Trophoblast cell (in vitro differentiated cells and primary cell): ENCODE measurements at regions not wholly inside any gene's neighbourhood (a gene's known extent, or its start where the extent isn't known, plus 50 kb on each side); places are given as distances from the start of the nearest gene placed in this dataset.

ENCODE experiments used
- DNase-seq, 2 donors: peaks; one replicate each; pipeline ENCODE4 v3.0.0-alpha.2; 2016
- H2AFZ ChIP-seq: 2 replicates; pipeline ENCODE4 v1.6.1; 2013; ENCODE audit warnings: low read length, moderate library complexity, mild to moderate bottlenecking; ENCODE audit not compliant: insufficient read depth, poor library complexity
- H2AK5ac ChIP-seq: 2 replicates; pipeline ENCODE4 v1.6.1; 2013; ENCODE audit warnings: mild to moderate bottlenecking, low read length
- H2BK120ac ChIP-seq: 2 replicates; pipeline ENCODE4 v1.6.1; 2013; ENCODE audit warnings: low read length, mild to moderate bottlenecking, moderate library complexity; ENCODE audit not compliant: insufficient read depth, poor library complexity
- H2BK12ac ChIP-seq: 2 replicates; pipeline ENCODE4 v1.6.1; 2013; ENCODE audit warnings: mild to moderate bottlenecking, low read length, moderate library complexity
- H2BK5ac ChIP-seq: 2 replicates; pipeline ENCODE4 v1.6.1; 2013; ENCODE audit warnings: low read length, low read depth, moderate library complexity, mild to moderate bottlenecking; ENCODE audit not compliant: poor library complexity
- H3K14ac ChIP-seq: 2 replicates; pipeline ENCODE4 v1.6.1; 2013; ENCODE audit warnings: mild to moderate bottlenecking, low read length
- H3K18ac ChIP-seq: 2 replicates; pipeline ENCODE4 v1.6.1; 2013; ENCODE audit warnings: mild to moderate bottlenecking, low read length
- H3K23ac ChIP-seq: 2 replicates; pipeline ENCODE4 v1.6.1; 2013; ENCODE audit warnings: low read length
- H3K27ac ChIP-seq: 2 replicates; pipeline ENCODE4 v1.5.1; 2013; ENCODE audit warnings: low read depth, mild to moderate bottlenecking, inconsistent platforms, low read length, moderate library complexity
- H3K27me3 ChIP-seq: 2 replicates; pipeline ENCODE4 v1.6.1; 2013; ENCODE audit warnings: inconsistent platforms, mild to moderate bottlenecking, low read length, moderate library complexity; ENCODE audit not compliant: insufficient read depth
- H3K36me3 ChIP-seq, 2 experiments: 1 replicate in 1 of 2; 2 replicates in 1 of 2; pipeline ENCODE4 v1.6.1; 2013; ENCODE audit warnings: low read length in 2 of 2, mild to moderate bottlenecking in 2 of 2, moderate library complexity in 1 of 2; ENCODE audit not compliant: insufficient read depth in 2 of 2, control insufficient read depth in 1 of 2
- H3K4ac ChIP-seq: 2 replicates; pipeline ENCODE4 v1.6.1; 2013; ENCODE audit warnings: low read depth, mild to moderate bottlenecking, low read length, moderate library complexity
- H3K4me1 ChIP-seq, 2 experiments: 1 replicate in 1 of 2; 2 replicates in 1 of 2; pipeline ENCODE4 v1.6.1; 2013; ENCODE audit warnings: low read length in 2 of 2, mild to moderate bottlenecking in 2 of 2, moderate library complexity in 1 of 2; ENCODE audit not compliant: insufficient read depth in 2 of 2, control insufficient read depth in 1 of 2
- H3K4me2 ChIP-seq: 2 replicates; pipeline ENCODE4 v1.6.1; 2013; ENCODE audit warnings: inconsistent platforms, mild to moderate bottlenecking, low read length, moderate library complexity
- H3K4me3 ChIP-seq: 2 replicates; pipeline ENCODE4 v1.5.1; 2013; ENCODE audit warnings: mild to moderate bottlenecking, low read depth, low read length, inconsistent platforms
- H3K79me1 ChIP-seq: one replicate; pipeline ENCODE4 v1.6.1; 2013; ENCODE audit warnings: low read length
- H3K79me2 ChIP-seq: 2 replicates; pipeline ENCODE4 v1.6.1; 2013; ENCODE audit warnings: low read length, mild to moderate bottlenecking; ENCODE audit not compliant: control insufficient read depth, insufficient read depth, poor library complexity
- H3K9ac ChIP-seq: 2 replicates; pipeline ENCODE4 v1.6.1; 2013; ENCODE audit warnings: mild to moderate bottlenecking, low read length
- H3K9me3 ChIP-seq: 2 replicates; pipeline ENCODE4 v1.6.1; 2013; ENCODE audit warnings: low read depth, mild to moderate bottlenecking, control low read depth, inconsistent platforms, low read length; ENCODE audit not compliant: insufficient read depth
- H4K12ac ChIP-seq: 2 replicates; pipeline ENCODE4 v1.6.1; 2013; ENCODE audit warnings: low read depth, mild to moderate bottlenecking, low read length, moderate library complexity
- H4K8ac ChIP-seq: 2 replicates; pipeline ENCODE4 v1.6.1; 2013; ENCODE audit warnings: low read depth, mild to moderate bottlenecking, low read length, moderate library complexity
- H4K91ac ChIP-seq: one replicate; pipeline ENCODE4 v1.6.1; 2013; ENCODE audit warnings: low read depth, mild to moderate bottlenecking, low read length, moderate library complexity
- WGBS: extraction: QIAGEN DNeasy Blood & Tissue Kit; methylation state at CpG from one replicate; pipeline ENCODE4 v1.1.7; 2013; ENCODE audit warnings: missing lambda C conversion rate; ENCODE audit not compliant: insufficient read length, insufficient coverage; ENCODE audit errors: extremely low coverage; 5-methylcytosine and 5-hydroxymethylcytosine counted together

DNA sequence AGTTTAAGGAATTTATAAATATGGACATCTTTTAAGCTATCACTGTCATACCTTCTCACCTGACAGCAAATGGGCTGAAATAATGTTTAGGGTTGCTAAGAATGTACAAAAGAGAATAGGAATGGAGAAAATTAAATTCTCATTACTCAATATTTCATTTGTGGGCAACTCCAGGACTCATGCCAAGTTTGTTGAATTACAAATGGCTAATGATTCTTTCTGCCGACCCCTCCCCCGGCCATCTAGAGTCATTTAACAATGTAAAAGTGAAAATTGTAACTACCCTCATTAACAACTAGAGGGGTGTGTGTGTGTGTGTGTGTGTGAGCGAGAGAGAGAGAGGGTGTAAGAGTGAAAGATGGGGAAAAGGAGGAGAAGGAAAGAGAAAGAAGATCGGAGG lies 708.5 kb upstream of the FAM98A start:
- WGBS, result 100% methylated on average over 2 of the region's 4 CpGs

DNA sequence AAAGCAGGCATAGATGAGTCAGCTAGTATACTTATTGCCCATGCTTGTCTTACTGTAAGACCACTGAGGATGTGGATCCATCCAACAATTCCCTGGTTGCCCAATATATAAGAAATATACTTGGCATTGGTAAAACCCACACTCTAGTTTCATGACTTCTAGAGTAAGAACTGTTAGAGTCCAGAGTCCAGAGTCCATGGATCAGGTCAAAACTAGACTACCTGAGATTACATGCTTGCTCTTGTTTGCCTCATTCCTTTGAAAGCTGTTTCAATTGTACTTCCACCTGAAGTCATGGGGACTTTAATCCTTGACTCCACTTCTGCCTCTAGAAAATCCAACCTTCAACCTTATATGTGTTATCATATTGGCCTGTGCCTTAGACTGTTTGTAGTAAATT lies 707.6 kb upstream of the FAM98A start:
- Histone ChIP-seq H3K4ac (no peak overlapping the region), H3K9me3 (no peaks in the 10 kb centered on the region), H2AK5ac (no peak overlapping the region), H3K36me3 (no peaks in the 10 kb centered on the region), H4K12ac (no peak overlapping the region), H3K18ac (no peak overlapping the region), H4K8ac (no peak overlapping the region), H3K4me3 (no peak overlapping the region), H3K14ac (no peak overlapping the region), H2BK5ac (no peak overlapping the region), H3K79me1 (no peaks in the 10 kb centered on the region), H3K27me3 (no peaks in the 10 kb centered on the region), H3K79me2 (no peaks in the 10 kb centered on the region), H2BK12ac (no peak overlapping the region), H2BK120ac (no peak overlapping the region), H3K4me1 (no peaks in the 10 kb centered on the region), H4K91ac (no peak overlapping the region), H3K9ac (no peak overlapping the region), H2AFZ (no peak overlapping the region), H3K27ac (no peak overlapping the region), H3K23ac (no peak overlapping the region), H3K4me2 (no peak overlapping the region)
- no peak for DNase-seq

More for the DNA sequence above, 708.5 kb upstream of the FAM98A start:
- H3K4me3 ChIP-seq, result no peak overlapping the region
- H3K4me1 ChIP-seq, result no peaks in the 10 kb centered on the region
- no peak overlapping the region for H4K91ac ChIP-seq
- H3K4ac ChIP-seq, result no peak overlapping the region
- H3K14ac ChIP-seq, result no peak overlapping the region
- H2AFZ ChIP-seq, result no peak overlapping the region
- no peaks in the 10 kb centered on the region for H3K36me3 ChIP-seq
- no peak overlapping the region for H3K23ac ChIP-seq
- no peaks in the 10 kb centered on the region for H3K9me3 ChIP-seq
- H3K9ac ChIP-seq, result no peak overlapping the region
- H3K27ac ChIP-seq, result no peak overlapping the region
- H2BK120ac ChIP-seq, result no peak overlapping the region
- no peak overlapping the region for H4K8ac ChIP-seq
- H3K4me2 ChIP-seq, result no peak overlapping the region
- no peak overlapping the region for H3K18ac ChIP-seq
- no peak for DNase-seq
- no peak overlapping the region for H2AK5ac ChIP-seq
- no peaks in the 10 kb centered on the region for H3K27me3 ChIP-seq
- H3K79me1 ChIP-seq, result no peaks in the 10 kb centered on the region
- no peak overlapping the region for H2BK12ac ChIP-seq
- H2BK5ac ChIP-seq, result no peak overlapping the region
- H4K12ac ChIP-seq, result no peak overlapping the region
- no peaks in the 10 kb centered on the region for H3K79me2 ChIP-seq

DNA sequence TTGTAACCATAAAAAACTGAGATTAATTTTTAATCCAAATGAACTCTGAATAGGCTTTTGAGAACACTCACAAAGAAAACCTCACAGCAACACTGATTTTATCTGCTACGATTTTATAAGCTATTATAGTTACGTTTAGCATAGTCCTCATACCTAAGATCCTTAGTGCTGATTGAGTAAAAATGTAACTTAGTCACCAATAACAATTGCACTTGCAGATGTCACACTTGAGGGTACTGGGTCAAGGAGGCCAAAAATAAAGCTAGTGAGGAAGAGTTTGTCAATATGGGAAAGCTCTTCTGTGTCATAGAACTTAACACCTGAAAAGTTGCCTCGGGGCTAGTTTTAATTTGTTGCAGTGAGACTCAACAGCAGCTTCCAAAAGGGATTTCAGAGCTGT lies 706.5 kb upstream of the FAM98A start:
- no peaks in the 10 kb centered on the region for H3K4me1 ChIP-seq
- H3K9me3 ChIP-seq, result no peaks in the 10 kb centered on the region
- no peak overlapping the region for H2AK5ac ChIP-seq
- H3K4me2 ChIP-seq, result no peak overlapping the region
- no peak overlapping the region for H3K23ac ChIP-seq
- H3K27ac ChIP-seq, result no peak overlapping the region
- no peak overlapping the region for H4K12ac ChIP-seq
- H4K91ac ChIP-seq, result no peak overlapping the region
- H2BK120ac ChIP-seq, result no peak overlapping the region
- H3K4me3 ChIP-seq, result no peak overlapping the region
- no peak overlapping the region for H2BK12ac ChIP-seq
- H2BK5ac ChIP-seq, result no peak overlapping the region
- WGBS, result no CpG with 5 or more reads among the region's 3 CpGs
- no peaks in the 10 kb centered on the region for H3K79me2 ChIP-seq
- H3K14ac ChIP-seq, result no peak overlapping the region
- no peak overlapping the region for H4K8ac ChIP-seq
- H3K27me3 ChIP-seq, result no peaks in the 10 kb centered on the region
- H3K18ac ChIP-seq, result no peak overlapping the region
- peak; percentile 15 to 60 for DNase-seq
- H3K9ac ChIP-seq, result no peak overlapping the region
- H3K36me3 ChIP-seq, result no peaks in the 10 kb centered on the region
- no peak overlapping the region for H2AFZ ChIP-seq
- H3K79me1 ChIP-seq, result no peaks in the 10 kb centered on the region
- no peak overlapping the region for H3K4ac ChIP-seq

DNA sequence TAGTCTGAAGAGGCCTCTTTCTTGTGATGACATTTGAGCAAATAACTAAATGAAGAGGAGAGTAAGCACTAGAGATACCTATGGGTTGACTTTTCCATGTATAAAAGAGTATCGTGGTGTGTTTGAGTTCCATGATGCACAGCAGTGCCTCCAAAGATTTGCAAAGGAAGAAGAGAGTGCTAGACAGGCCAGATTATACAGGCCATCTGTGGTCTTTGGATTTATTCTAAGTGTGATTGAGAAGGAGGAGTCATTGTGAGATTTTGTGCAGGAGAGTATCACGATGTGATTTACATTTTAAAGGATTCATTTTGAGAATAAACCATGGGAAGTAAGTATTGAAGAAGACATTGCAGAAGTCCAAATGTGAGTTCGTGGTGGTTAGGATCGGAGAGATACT lies 695.9 kb upstream of the FAM98A start:
- Histone ChIP-seq H4K91ac (no peak overlapping the region), H3K18ac (no peak overlapping the region), H3K9me3 (no peaks in the 10 kb centered on the region), H3K4me2 (no peak overlapping the region), H2AK5ac (no peak overlapping the region), H3K4me1 (no peaks in the 10 kb centered on the region), H2BK12ac (no peak overlapping the region), H3K23ac (no peak overlapping the region), H3K79me1 (no peaks in the 10 kb centered on the region), H4K12ac (no peak overlapping the region), H2BK120ac (no peak overlapping the region), H4K8ac (no peak overlapping the region), H3K27ac (no peak overlapping the region), H3K36me3 (no peaks in the 10 kb centered on the region), H2AFZ (no peak overlapping the region), H3K9ac (no peak overlapping the region), H3K4me3 (no peak overlapping the region), H3K27me3 (no peaks in the 10 kb centered on the region), H3K79me2 (no peaks in the 10 kb centered on the region), H3K4ac (no peak overlapping the region), H3K14ac (no peak overlapping the region), H2BK5ac (no peak overlapping the region)
- no CpG with 5 or more reads among the region's 4 CpGs for WGBS
- DNase-seq, result no peak

DNA sequence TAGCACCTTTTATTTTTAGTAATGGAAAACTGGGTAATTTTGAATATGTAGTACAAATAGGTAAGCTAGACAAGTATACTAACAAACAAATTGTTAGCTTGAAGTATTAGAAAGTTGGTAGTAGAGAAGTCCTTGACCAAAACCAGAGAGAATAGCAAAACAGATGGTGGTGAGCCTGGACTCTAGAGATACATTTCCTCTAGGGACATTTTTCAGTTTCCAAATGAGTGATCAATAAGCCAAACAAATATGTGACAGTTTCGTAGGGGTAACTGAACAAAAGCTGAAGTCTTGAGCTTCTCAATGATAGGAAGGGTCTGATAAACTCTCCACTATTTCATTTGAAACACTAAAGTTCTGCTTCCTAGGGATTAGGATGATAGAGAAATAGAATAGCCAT lies 692.0 kb upstream of the FAM98A start:
- H3K23ac ChIP-seq, result no peak overlapping the region
- H3K79me2 ChIP-seq, result no peaks in the 10 kb centered on the region
- no peaks in the 10 kb centered on the region for H3K4me1 ChIP-seq
- no peak overlapping the region for H3K27ac ChIP-seq
- no peak overlapping the region for H2BK12ac ChIP-seq
- no peak overlapping the region for H3K18ac ChIP-seq
- H2BK120ac ChIP-seq, result no peak overlapping the region
- no peak overlapping the region for H4K12ac ChIP-seq
- no peak overlapping the region for H4K8ac ChIP-seq
- no peak overlapping the region for H3K4me3 ChIP-seq
- no peaks in the 10 kb centered on the region for H3K79me1 ChIP-seq
- H2BK5ac ChIP-seq, result no peak overlapping the region
- H3K36me3 ChIP-seq, result no peaks in the 10 kb centered on the region
- H3K4me2 ChIP-seq, result no peak overlapping the region
- H3K14ac ChIP-seq, result no peak overlapping the region
- no peak overlapping the region for H2AK5ac ChIP-seq
- no peak overlapping the region for H3K9ac ChIP-seq
- H3K4ac ChIP-seq, result no peak overlapping the region
- no peak for DNase-seq
- H3K27me3 ChIP-seq, result no peaks in the 10 kb centered on the region
- H2AFZ ChIP-seq, result no peak overlapping the region
- WGBS, result no CpG with 5 or more reads among the region's 1 CpG
- H3K9me3 ChIP-seq, result no peaks in the 10 kb centered on the region
- no peak overlapping the region for H4K91ac ChIP-seq
